ENCODE measurements at regions not wholly inside any gene's neighbourhood (a gene's known extent, or its start where the extent isn't known, plus 50 kb on each side); places are given as distances from the start of the nearest gene placed in this dataset.
"Not testable (repeated sequence)": the region's sequence is repeated elsewhere in the genome, so short reads cannot be mapped to it uniquely, and the experiment has no call there.

DNA sequence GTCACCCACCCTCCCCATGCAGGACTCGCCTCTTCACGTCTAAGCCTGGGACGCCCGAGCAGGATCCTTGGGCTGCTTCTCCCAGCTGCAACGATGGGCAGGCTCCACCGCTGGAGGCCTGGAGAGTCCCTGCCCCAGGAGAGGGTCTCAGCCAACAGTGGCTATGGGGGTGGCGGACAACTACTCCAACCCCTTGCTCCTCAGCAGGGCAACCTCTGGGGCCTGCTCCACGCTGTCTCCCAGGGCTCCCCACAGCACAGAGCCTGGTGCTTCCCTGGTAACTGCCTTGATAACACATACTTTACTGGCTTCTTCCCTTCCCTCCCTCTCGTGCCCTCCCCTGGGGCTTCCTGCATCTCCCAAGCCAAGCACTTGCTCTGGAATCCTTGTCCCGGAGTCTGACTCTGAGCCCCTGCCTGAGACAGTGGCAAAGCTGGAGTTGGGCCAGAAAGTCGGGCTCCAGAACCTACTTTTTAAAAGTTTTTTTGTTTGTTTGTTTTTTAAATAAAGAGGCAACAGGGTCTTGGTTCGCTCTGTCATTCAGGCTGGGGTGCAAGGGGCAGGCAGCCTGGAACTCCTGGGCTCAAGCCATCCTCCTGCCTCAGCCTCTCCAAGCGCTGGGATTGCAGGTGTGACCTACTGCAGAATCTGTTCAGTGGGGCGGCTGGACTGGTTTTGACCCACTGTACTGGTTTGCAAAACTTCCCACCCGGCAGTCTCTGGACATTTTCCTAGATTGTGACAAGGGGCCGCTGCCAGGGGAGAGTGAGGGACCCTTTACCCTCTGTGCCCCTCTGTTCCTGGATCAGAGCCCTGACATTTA is 99.4 kb downstream of the TNFRSF13B start:
- Histone ChIP-seq H3K27me3 (peaks cover 7% of the 10 kb centered on the region), H3K9me3 (peaks cover 0 to 3% (median 0%) of the 10 kb centered on the region in 3 donors), H3K27ac (no peak overlapping the region), H3K4me1 (no peaks in the 10 kb centered on the region), H3K36me3 (no peaks in the 10 kb centered on the region), H3K4me3 (no peak overlapping the region)
- WGBS, 2 donors (ENCODE audit: low coverage in 1 of 2) = 29 to 50% methylated on average over 1 to 2 of the region's 16 CpGs
- no peak for ATAC-seq
- TF ChIP-seq EP300 (IDR thresholded peaks at IDR 0.05) (no peak), POLR2AphosphoS5 (IDR thresholded peaks at IDR 0.05) (no peak)
- TF ChIP-seq, protein P1, sequence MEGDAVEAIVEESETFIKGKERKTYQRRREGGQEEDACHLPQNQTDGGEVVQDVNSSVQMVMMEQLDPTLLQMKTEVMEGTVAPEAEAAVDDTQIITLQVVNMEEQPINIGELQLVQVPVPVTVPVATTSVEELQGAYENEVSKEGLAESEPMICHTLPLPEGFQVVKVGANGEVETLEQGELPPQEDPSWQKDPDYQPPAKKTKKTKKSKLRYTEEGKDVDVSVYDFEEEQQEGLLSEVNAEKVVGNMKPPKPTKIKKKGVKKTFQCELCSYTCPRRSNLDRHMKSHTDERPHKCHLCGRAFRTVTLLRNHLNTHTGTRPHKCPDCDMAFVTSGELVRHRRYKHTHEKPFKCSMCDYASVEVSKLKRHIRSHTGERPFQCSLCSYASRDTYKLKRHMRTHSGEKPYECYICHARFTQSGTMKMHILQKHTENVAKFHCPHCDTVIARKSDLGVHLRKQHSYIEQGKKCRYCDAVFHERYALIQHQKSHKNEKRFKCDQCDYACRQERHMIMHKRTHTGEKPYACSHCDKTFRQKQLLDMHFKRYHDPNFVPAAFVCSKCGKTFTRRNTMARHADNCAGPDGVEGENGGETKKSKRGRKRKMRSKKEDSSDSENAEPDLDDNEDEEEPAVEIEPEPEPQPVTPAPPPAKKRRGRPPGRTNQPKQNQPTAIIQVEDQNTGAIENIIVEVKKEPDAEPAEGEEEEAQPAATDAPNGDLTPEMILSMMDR (IDR thresholded peaks at IDR 0.05) = no peak

DNA sequence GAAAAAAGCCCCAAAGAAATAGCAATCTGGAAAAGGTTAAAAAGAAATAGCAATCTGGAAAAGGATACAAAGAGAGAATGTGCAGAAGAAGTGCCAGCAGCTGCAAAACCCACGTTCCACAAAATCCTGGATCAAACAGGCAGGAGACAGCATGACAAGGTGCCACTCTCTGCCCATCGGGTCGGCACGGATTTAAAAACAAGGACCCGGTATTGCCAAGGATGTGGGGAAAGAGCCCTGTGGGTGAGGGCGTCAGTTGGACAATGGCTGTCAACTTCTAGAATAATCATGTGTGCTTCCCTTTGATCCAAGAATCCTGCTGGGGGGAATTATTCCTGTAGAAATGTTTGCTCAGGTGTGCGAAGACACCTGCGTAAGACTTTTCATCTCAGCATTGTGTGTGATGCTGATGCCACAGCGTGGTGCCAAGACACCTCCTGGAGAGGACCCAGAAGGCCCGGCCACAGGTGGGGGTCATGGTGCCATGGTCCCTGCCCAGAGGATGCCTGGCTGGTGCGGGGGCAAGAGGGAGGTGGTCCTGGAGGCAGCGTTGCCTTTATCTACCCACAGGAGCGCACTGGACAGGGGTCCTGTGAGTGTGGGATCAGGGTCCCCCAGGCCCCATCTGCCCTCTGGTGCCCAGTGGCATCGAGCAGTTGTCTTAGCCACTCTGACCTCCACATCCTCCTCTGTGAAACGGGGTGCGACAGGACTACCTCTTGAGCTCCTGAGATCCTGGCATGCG is 100.3 kb downstream of the TNFRSF13B start:
- WGBS, 2 donors (ENCODE audit: low coverage in 1 of 2) = 63 to 70% methylated on average over 6 to 8 of the region's 17 CpGs
- not testable (repeated sequence) for H3K4me3 ChIP-seq, H3K9me3 ChIP-seq, H3K36me3 ChIP-seq, H3K27me3 ChIP-seq, ATAC-seq, H3K4me1 ChIP-seq, H3K27ac ChIP-seq

DNA sequence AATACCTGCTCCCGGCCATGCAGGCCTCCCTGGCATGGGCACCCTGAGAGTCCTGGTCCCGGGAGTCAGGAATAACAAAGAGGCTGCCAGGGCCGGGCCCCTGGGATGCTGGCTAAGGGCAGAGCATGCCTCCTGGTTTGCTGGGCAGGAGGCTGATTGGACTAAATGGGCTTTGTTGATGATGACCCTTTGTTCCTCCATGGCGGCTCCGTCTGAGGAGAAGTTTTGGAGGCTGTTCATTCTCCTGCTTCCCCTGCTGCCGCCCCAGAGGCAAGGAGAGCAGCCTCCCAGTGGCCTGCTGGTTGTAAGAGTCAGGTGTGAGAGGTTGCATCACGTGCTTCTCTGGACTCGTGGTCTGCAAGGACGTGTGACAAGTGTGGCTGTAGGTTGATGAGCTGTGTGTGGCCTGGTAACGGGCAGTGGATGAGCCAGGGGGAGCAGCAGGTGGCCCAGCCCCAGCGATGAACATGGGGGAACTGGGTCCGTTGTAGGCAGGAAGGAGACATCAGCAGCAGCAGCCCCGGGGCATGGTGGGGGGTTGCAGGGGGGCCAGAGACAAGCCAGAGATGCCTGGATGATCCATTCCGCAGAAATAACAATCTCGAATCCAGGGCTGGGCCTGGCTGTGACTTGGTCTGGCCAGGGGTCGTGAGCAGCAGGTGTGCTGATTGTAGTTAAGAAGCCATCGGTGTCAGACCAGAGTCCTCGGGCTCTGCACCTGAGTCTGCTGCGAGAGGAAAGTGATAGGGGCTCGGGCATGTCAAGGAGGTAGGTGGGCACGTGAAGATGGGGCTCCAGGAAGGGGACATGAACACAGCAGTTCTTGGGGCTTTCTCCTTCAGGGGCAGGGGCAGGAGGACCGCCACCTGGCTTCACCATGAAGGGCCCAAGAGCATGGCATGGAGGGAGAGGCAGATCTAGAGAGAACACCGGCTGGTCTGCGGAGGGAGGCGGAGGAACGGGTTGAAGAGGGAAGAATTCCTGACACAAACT is 101.4 kb downstream of the TNFRSF13B start:
- H3K4me3 ChIP-seq = no peak overlapping the region
- TF ChIP-seq EP300 (IDR thresholded peaks at IDR 0.05) (no peak), POLR2A (IDR thresholded peaks at IDR 0.05) (no peak), POLR2AphosphoS5 (IDR thresholded peaks at IDR 0.05) (no peak)
- WGBS, 2 donors (ENCODE audit: low coverage in 1 of 2) = 78% methylated on average over 8 of the region's 26 CpGs; no CpG with 5 or more reads in 1 of the 2 donors
- H3K27ac ChIP-seq = no peak overlapping the region
- H3K9me3 ChIP-seq = no peaks in the 10 kb centered on the region
- no peaks in the 10 kb centered on the region for H3K36me3 ChIP-seq
- H3K27me3 ChIP-seq = peaks cover 7% of the 10 kb centered on the region
- no peak for ATAC-seq
- no peaks in the 10 kb centered on the region for H3K4me1 ChIP-seq

DNA sequence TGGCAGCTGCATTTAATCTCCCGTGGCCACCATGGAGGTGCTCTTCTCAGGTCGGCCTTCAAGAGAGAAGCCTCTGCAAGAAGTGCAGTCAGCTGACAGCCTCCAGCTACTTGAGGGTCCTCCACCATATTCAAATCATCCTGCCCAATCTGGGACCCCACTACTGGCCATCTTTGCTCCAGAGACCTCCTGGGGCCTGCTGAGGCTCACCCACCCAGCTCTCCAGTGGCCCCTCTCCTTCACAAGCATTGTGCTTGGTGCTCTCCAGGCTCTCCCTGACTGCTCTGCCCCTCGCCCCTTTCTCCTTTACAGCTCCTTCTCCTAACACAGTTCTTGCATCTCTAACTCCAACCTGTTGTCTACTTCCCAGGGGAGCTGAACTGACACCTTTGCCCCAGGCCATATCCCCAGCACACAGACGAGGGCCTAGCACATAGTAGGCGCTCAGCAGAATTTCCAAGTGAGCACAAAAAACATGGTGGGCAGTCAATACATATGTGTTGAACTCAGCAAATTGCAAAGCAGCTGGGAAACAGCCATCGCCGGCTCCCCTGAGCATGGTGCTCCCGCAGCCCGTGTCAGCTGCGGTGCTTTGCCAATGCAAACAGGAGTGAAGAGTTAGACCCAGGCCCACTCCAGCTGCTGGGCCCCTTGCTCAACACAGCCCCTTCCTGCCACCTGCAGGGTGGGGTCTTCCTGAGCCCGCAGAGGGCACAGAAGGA is 102.2 kb downstream of the TNFRSF13B start:
- H3K4me1 ChIP-seq, H3K36me3 ChIP-seq, H3K27ac ChIP-seq, ATAC-seq, H3K27me3 ChIP-seq, H3K9me3 ChIP-seq, H3K4me3 ChIP-seq: not testable (repeated sequence)
- WGBS, 2 donors (ENCODE audit: low coverage in 1 of 2) = 100% methylated on average over 1 of the region's 11 CpGs; no CpG with 5 or more reads in 1 of the 2 donors

DNA sequence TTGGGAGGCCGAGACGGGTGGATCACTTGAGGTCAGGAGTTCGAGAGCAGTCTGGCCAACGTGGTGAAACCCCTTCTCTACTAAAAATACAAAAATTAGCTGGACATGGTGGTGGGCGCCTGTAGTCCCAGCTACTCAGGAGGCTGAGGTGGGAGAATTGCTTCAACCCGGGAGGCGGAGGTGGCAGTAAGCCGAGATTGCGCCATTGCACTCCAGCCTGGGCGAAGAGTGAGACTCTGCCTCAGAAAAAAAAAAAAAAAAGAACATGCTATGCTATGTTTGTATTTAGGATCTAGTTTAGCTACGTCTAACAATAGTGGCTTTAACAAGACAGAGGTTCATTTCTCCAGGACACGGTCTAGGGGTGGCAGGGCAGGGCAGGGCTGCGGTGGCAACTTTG is 103.3 kb downstream of the TNFRSF13B start:
- H3K27ac ChIP-seq, H3K4me3 ChIP-seq, H3K27me3 ChIP-seq, H3K36me3 ChIP-seq, ATAC-seq, H3K4me1 ChIP-seq, H3K9me3 ChIP-seq: not testable (repeated sequence)
- WGBS, 2 donors (ENCODE audit: low coverage in 1 of 2) = 94% methylated on average over 10 of the region's 13 CpGs; no CpG with 5 or more reads in 1 of the 2 donors

DNA sequence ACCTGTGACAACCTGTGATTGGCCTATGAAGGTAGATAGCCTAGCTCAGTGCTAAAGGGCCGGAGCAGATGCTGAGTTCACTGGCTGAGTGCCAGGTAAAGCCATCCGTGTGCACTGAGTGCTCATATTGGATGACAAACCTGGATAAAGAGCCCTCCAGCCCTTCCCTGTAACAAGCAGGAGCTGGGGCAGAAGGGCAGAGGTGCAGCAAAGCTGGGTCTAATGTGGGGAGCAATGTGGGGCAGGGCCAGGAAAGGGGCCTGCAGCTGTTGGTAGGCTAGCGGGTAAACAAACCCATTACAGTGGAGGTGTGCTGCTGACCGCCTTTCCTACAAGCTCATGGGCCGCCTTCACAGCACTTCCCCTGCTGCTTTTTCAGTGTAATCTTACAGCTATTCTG is 104.4 kb downstream of the TNFRSF13B start:
- H3K36me3 ChIP-seq, H3K27ac ChIP-seq, H3K4me3 ChIP-seq, ATAC-seq, H3K9me3 ChIP-seq, H3K27me3 ChIP-seq, H3K4me1 ChIP-seq: not testable (repeated sequence)
- WGBS, 2 donors (ENCODE audit: low coverage in 1 of 2) = 33% methylated on average over 1 of the region's 5 CpGs; no CpG with 5 or more reads in 1 of the 2 donors

DNA sequence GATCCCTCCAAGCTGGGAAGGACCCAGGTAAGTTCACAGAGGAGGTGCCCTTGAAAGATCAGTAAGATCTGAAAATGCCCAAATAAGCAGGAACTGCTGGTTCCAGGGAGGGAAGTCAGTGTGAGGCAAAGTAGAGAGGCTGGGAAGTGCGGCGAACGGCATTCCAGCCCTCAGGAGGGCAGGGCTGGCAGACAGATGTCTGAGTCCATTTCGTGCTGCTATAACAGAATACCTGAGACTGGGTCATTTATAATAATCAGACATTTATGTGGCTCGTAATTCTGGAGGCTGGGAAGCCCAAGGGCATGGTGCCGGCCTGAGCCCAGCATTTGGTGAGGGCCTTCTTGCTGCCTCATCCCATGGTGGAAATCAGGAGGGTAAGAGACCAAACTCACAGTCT is 105.1 kb downstream of the TNFRSF13B start:
- 95 to 100% methylated on average over 2 to 6 of the region's 6 CpGs for WGBS, 2 donors (ENCODE audit: low coverage in 1 of 2)
- ATAC-seq, H3K27me3 ChIP-seq, H3K4me3 ChIP-seq, H3K27ac ChIP-seq, H3K9me3 ChIP-seq, H3K36me3 ChIP-seq, H3K4me1 ChIP-seq: not testable (repeated sequence)
